RWPE2 (cell line): ENCODE measurements at regions not wholly inside any gene's neighbourhood (a gene's known extent, or its start where the extent isn't known, plus 50 kb on each side); places are given as distances from the start of the nearest gene placed in this dataset.

Experiments
- ATAC-seq: fragments of 200-7000 bp; cut with Tn5 transposase; 3 replicates; pipeline ENCODE4 v1.9.1; 2021; ENCODE audit warnings: low read depth
- DNase-seq: peaks from one replicate; pipeline ENCODE4 v3.0.0-alpha.2; 2020; ENCODE audit warnings: low spot score
- H3K27ac ChIP-seq: fragments of 450-650 bp; 2 replicates; pipeline ENCODE4 v1.5.1; 2017; ENCODE audit warnings: mild to moderate bottlenecking; ENCODE audit not compliant: poor library complexity, severe bottlenecking
- H3K27me3 ChIP-seq: fragments of 250-450 bp; sonication (Bioruptor Pico); 2 replicates; pipeline ENCODE4 v1.5.1; 2021; ENCODE audit warnings: mild to moderate bottlenecking, moderate library complexity; ENCODE audit not compliant: insufficient read depth, poor library complexity, severe bottlenecking
- H3K36me3 ChIP-seq: fragments of 250-450 bp; sonication (Bioruptor Pico); 2 replicates; pipeline ENCODE4 v1.5.1; 2020; ENCODE audit warnings: low read depth, mild to moderate bottlenecking, moderate library complexity
- H3K4me1 ChIP-seq: fragments of 250-450 bp; sonication (Bioruptor Pico); 2 replicates; pipeline ENCODE4 v1.5.1; 2021; ENCODE audit warnings: mild to moderate bottlenecking, moderate library complexity; ENCODE audit not compliant: insufficient read depth, poor library complexity, severe bottlenecking
- H3K4me3 ChIP-seq: fragments of 250-450 bp; sonication (Bioruptor Pico); 2 replicates; pipeline ENCODE4 v1.5.1; 2021; ENCODE audit warnings: mild to moderate bottlenecking, moderate library complexity; ENCODE audit not compliant: severe bottlenecking
- H3K9me3 ChIP-seq: fragments of 250-450 bp; sonication (Bioruptor Pico); 2 replicates; pipeline ENCODE4 v1.5.1; 2021; ENCODE audit warnings: mild to moderate bottlenecking, moderate library complexity; ENCODE audit not compliant: severe bottlenecking
- CTCF ChIP-seq: fragments of 450-650 bp; IDR thresholded peaks from one replicate; pipeline ENCODE4 v1.5.1; 2017; ENCODE audit warnings: mild to moderate bottlenecking, moderate library complexity; ENCODE audit not compliant: poor library complexity, severe bottlenecking

GRCh38 chr3:75981401-75981800 is 196.1 kb upstream of the ZNF717 start:
- Histone ChIP-seq H3K36me3 (no peaks in the 10 kb centered on the region), H3K27ac (no peak overlapping the region), H3K4me1 (no peaks in the 10 kb centered on the region), H3K27me3 (peaks cover 3% of the 10 kb centered on the region), H3K9me3 (no peaks in the 10 kb centered on the region), H3K4me3 (no peak overlapping the region)
- no peak for ATAC-seq
- no peak for TF ChIP-seq CTCF
- DNase-seq: no peak

GRCh38 chr3:75982151-75982550 is 196.8 kb upstream of the ZNF717 start:
- peaks cover 3% of the 10 kb centered on the region for H3K27me3 ChIP-seq
- DNase-seq (no peak), ATAC-seq (no peak)
- TF ChIP-seq CTCF: no peak
- H3K27ac ChIP-seq: no peak overlapping the region
- H3K4me3 ChIP-seq: no peak overlapping the region
- H3K36me3 ChIP-seq: no peaks in the 10 kb centered on the region
- H3K9me3 ChIP-seq: no peaks in the 10 kb centered on the region
- H3K4me1 ChIP-seq: no peaks in the 10 kb centered on the region

- DNase-seq: no peak
- no peaks in the 10 kb centered on the region for H3K9me3 ChIP-seq
- H3K4me1 ChIP-seq: no peaks in the 10 kb centered on the region
- no peak for TF ChIP-seq CTCF
- no peak overlapping the region for H3K27ac ChIP-seq
- H3K36me3 ChIP-seq: no peaks in the 10 kb centered on the region
- no peaks in the 10 kb centered on the region for H3K27me3 ChIP-seq
- ATAC-seq: no peak
- no peak overlapping the region for H3K4me3 ChIP-seq
Measured at GRCh38 chr3:75983111-75983510, 197.8 kb upstream of the ZNF717 start.

GRCh38 chr3:75983609-75984290 is 198.4 kb upstream of the ZNF717 start:
- Histone ChIP-seq H3K27me3 (peaks cover 5% of the 10 kb centered on the region), H3K36me3 (no peaks in the 10 kb centered on the region), H3K4me1 (no peaks in the 10 kb centered on the region), H3K27ac (no peak overlapping the region), H3K4me3 (no peak overlapping the region), H3K9me3 (no peaks in the 10 kb centered on the region)
- ATAC-seq (no peak), DNase-seq (no peak)
- TF ChIP-seq CTCF: no peak

- Histone ChIP-seq H3K36me3 (no peaks in the 10 kb centered on the region), H3K4me3 (no peak overlapping the region), H3K27me3 (peaks cover 5% of the 10 kb centered on the region), H3K9me3 (no peaks in the 10 kb centered on the region), H3K27ac (no peak overlapping the region), H3K4me1 (no peaks in the 10 kb centered on the region)
- TF ChIP-seq CTCF: no peak
- no peak for ATAC-seq
- no peak for DNase-seq
Measured at GRCh38 chr3:75985432-75985831, 200.1 kb upstream of the ZNF717 start.
